PC-3 (cell line): ENCODE measurements at regions not wholly inside any gene's neighbourhood (a gene's known extent, or its start where the extent isn't known, plus 50 kb on each side); places are given as distances from the start of the nearest gene placed in this dataset.
"Not testable (repeated sequence)": the region's sequence is repeated elsewhere in the genome, so short reads cannot be mapped to it uniquely, and the experiment has no call there.

Experiments
- CTCF ChIP-seq: fragments of 300-600 bp; sonication (generic); conservative IDR thresholded peaks from 2 replicates; pipeline ENCODE4 v1.5.1; 2017; ENCODE audit warnings: antibody characterized with exemption, low read depth, mild to moderate bottlenecking, low read length
- EZH2 ChIP-seq: fragments of 300-600 bp; sonication (generic); IDR thresholded peaks from one replicate; pipeline ENCODE4 v1.6.1; 2017; ENCODE audit warnings: antibody characterized with exemption, mild to moderate bottlenecking, low read length; ENCODE audit not compliant: unreplicated experiment
- EZH2phosphoT487 ChIP-seq: fragments of 300-600 bp; sonication (generic); IDR thresholded peaks from 2 replicates; pipeline ENCODE4 v1.6.1; 2018; ENCODE audit warnings: mild to moderate bottlenecking, antibody characterized with exemption, low read length, borderline replicate concordance

GRCh38 chr21:6496356-6496755 is 4025.0 kb upstream of the TPTE start:
- not testable (repeated sequence) for TF ChIP-seq EZH2phosphoT487, CTCF, EZH2
